GM23338 (cell line): ENCODE measurements at regions not wholly inside any gene's neighbourhood (a gene's known extent, or its start where the extent isn't known, plus 50 kb on each side); places are given as distances from the start of the nearest gene placed in this dataset.

Experiments used
- ATAC-seq: fragments of 200-7000 bp; cut with Tn5 transposase; 3 replicates; pipeline ENCODE4 v1.9.1; 2020
- DNase-seq: peaks from one replicate; pipeline ENCODE4 v3.0.0-alpha.2; 2015; ENCODE audit warnings: low spot score
- H2AFZ ChIP-seq: fragments of 200-600 bp; sonication (generic); 2 replicates; pipeline ENCODE4 v1.8.0; 2016; ENCODE audit warnings: antibody characterized with exemption, mild to moderate bottlenecking, moderate library complexity
- H3F3A ChIP-seq: fragments of 200-600 bp; sonication (generic); replicated peaks from 2 replicates; pipeline ENCODE4 v1.8.0; 2017; ENCODE audit warnings: antibody characterized with exemption, mixed run types, low read depth
- H3K27ac ChIP-seq: fragments of 200-600 bp; sonication (generic); 2 replicates; pipeline ENCODE4 v1.6.1; 2016; ENCODE audit warnings: low read depth
- H3K27me3 ChIP-seq: fragments of 200-600 bp; sonication (generic); 2 replicates; pipeline ENCODE4 v1.8.0; 2016; ENCODE audit warnings: mild to moderate bottlenecking, mixed run types, moderate library complexity; ENCODE audit not compliant: insufficient read depth
- H3K36me3 ChIP-seq: fragments of 200-600 bp; sonication (generic); 2 replicates; pipeline ENCODE4 v1.8.0; 2016; ENCODE audit warnings: mild to moderate bottlenecking; ENCODE audit not compliant: insufficient read depth
- H3K4me1 ChIP-seq: fragments of 200-600 bp; sonication (generic); 2 replicates; pipeline ENCODE4 v1.8.0; 2016; ENCODE audit warnings: mild to moderate bottlenecking, moderate library complexity; ENCODE audit not compliant: insufficient read depth
- H3K4me2 ChIP-seq: fragments of 200-600 bp; sonication (generic); 2 replicates; pipeline ENCODE4 v1.7.1; 2017; ENCODE audit warnings: mixed run types
- H3K4me3 ChIP-seq: fragments of 200-600 bp; sonication (generic); 2 replicates; pipeline ENCODE4 v1.6.1; 2016; ENCODE audit warnings: mixed run types
- H3K79me2 ChIP-seq: fragments of 200-600 bp; sonication (generic); replicated peaks from 2 replicates; pipeline ENCODE4 v1.8.0; 2017; ENCODE audit warnings: mild to moderate bottlenecking; ENCODE audit not compliant: insufficient read depth
- H3K9me2 ChIP-seq: fragments of 200-600 bp; sonication (generic); 2 replicates; pipeline ENCODE4 v1.8.0; 2017; ENCODE audit not compliant: insufficient read depth
- H4K20me1 ChIP-seq: fragments of 200-600 bp; sonication (generic); replicated peaks from 2 replicates; pipeline ENCODE4 v1.8.0; 2017; ENCODE audit warnings: mild to moderate bottlenecking; ENCODE audit not compliant: insufficient read depth
- H3K27ac Mint-ChIP-seq: 2 replicates; pipeline ENCODE4 v1.8.0; 2020; ENCODE audit warnings: inconsistent platforms, mild to moderate bottlenecking, moderate library complexity, mixed read lengths
- H3K27me3 Mint-ChIP-seq: 3 replicates; pipeline ENCODE4 v1.8.0; 2022; ENCODE audit warnings: low read depth, mild to moderate bottlenecking, moderate library complexity, mixed read lengths, inconsistent platforms; ENCODE audit not compliant: insufficient read depth, poor library complexity
- H3K36me3 Mint-ChIP-seq: 3 replicates; pipeline ENCODE4 v1.8.0; 2021; ENCODE audit warnings: low read depth, mild to moderate bottlenecking, inconsistent platforms, moderate library complexity, mixed read lengths
- H3K4me1 Mint-ChIP-seq: 3 replicates; pipeline ENCODE4 v1.8.0; 2020; ENCODE audit warnings: mild to moderate bottlenecking, inconsistent platforms, mixed read lengths
- H3K4me3 Mint-ChIP-seq: 3 replicates; pipeline ENCODE4 v1.8.0; 2021; ENCODE audit warnings: moderate library complexity, mild to moderate bottlenecking, inconsistent platforms, mixed read lengths
- H3K9me3 Mint-ChIP-seq: 3 replicates; pipeline ENCODE4 v1.8.0; 2020; ENCODE audit warnings: moderate library complexity, mild to moderate bottlenecking, inconsistent platforms, mixed read lengths
- CREB1 ChIP-seq: fragments of 250-450 bp; sonication (Bioruptor Pico); IDR thresholded peaks from 2 replicates; pipeline ENCODE4 v1.5.0; 2020; ENCODE audit warnings: low read depth, mild to moderate bottlenecking, moderate library complexity
- EZH2 ChIP-seq: fragments of 200-600 bp; sonication (generic); IDR thresholded peaks from one replicate; pipeline ENCODE4 v1.8.0; 2017; ENCODE audit warnings: antibody characterized with exemption, mild to moderate bottlenecking, low read depth; ENCODE audit not compliant: unreplicated experiment
- EZH2phosphoT487 ChIP-seq: fragments of 200-600 bp; sonication (generic); IDR thresholded peaks from one replicate; pipeline ENCODE4 v1.8.1; 2018; ENCODE audit warnings: antibody characterized with exemption; ENCODE audit not compliant: unreplicated experiment
- JUNB ChIP-seq: IDR thresholded peaks from one replicate; pipeline ENCODE4 v1.6.1; 2016; ENCODE audit warnings: antibody characterized with exemption; ENCODE audit not compliant: unreplicated experiment
- NANOG ChIP-seq: IDR thresholded peaks from 2 replicates; pipeline ENCODE4 v1.6.1; 2016; ENCODE audit warnings: antibody characterized with exemption, borderline replicate concordance
- POLR2AphosphoS5 ChIP-seq: IDR thresholded peaks from 2 replicates; pipeline ENCODE4 v1.6.1; 2016; ENCODE audit warnings: antibody characterized with exemption, low read depth
- STAT1 ChIP-seq: IDR thresholded peaks from one replicate; pipeline ENCODE4 v1.6.1; 2016; ENCODE audit warnings: antibody characterized with exemption; ENCODE audit not compliant: unreplicated experiment
- ZNF114 ChIP-seq: fragments of 250-450 bp; sonication (Bioruptor Pico); IDR thresholded peaks from 2 replicates; pipeline ENCODE4 v1.5.0; 2020; ENCODE audit warnings: mild to moderate bottlenecking, moderate library complexity
- TF ChIP-seq, protein P1 (sequence below): IDR thresholded peaks from one replicate; pipeline ENCODE4 v1.6.1; 2018; ENCODE audit warnings: antibody characterized with exemption; ENCODE audit not compliant: unreplicated experiment
- TF ChIP-seq, protein P2 (sequence below): IDR thresholded peaks from 2 replicates; pipeline ENCODE4 v1.6.1; 2016; ENCODE audit warnings: antibody characterized with exemption
- TF ChIP-seq, protein P3 (sequence below): fragments of 250-450 bp; sonication (Bioruptor Pico); IDR thresholded peaks from 2 replicates; pipeline ENCODE4 v1.5.0; 2020; ENCODE audit warnings: mild to moderate bottlenecking, moderate library complexity

DNA sequence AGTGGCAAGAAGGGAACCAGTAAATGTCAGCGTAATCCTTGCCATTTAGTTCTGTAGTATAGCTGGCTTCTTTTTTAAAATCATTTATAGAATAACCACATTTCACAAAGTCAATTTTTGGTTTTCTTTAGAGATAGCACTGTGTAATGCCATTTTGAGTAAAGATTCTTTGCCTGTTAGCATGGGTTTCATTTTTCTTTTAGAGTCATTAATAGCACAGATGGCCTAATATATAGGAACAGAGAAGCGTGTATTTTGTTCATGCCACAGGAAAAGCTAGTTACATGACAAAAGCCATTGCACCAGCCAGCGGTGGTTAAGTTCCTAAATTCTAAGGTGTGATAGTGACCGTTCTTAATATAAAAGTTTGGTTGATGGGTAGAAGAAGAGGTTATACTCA lies 1363.9 kb downstream of the MAT2B start:
- H3K27me3 ChIP-seq, result no peaks in the 10 kb centered on the region
- no peaks in the 10 kb centered on the region for H4K20me1 ChIP-seq
- Mint-ChIP-seq H3K27me3 (no peaks in the 10 kb centered on the region), H3K36me3 (no peaks in the 10 kb centered on the region), H3K27ac (no peak overlapping the region), H3K4me3 (no peak overlapping the region), H3K4me1 (no peaks in the 10 kb centered on the region), H3K9me3 (peaks cover 3% of the 10 kb centered on the region; the same call in 2 of the 3 replicates)
- no peaks in the 10 kb centered on the region; the same call in 1 of the 2 replicates for H3K9me2 ChIP-seq
- H3K4me2 ChIP-seq, result no peak overlapping the region
- TF ChIP-seq CREB1, result no peak
- TF ChIP-seq, protein P1, sequence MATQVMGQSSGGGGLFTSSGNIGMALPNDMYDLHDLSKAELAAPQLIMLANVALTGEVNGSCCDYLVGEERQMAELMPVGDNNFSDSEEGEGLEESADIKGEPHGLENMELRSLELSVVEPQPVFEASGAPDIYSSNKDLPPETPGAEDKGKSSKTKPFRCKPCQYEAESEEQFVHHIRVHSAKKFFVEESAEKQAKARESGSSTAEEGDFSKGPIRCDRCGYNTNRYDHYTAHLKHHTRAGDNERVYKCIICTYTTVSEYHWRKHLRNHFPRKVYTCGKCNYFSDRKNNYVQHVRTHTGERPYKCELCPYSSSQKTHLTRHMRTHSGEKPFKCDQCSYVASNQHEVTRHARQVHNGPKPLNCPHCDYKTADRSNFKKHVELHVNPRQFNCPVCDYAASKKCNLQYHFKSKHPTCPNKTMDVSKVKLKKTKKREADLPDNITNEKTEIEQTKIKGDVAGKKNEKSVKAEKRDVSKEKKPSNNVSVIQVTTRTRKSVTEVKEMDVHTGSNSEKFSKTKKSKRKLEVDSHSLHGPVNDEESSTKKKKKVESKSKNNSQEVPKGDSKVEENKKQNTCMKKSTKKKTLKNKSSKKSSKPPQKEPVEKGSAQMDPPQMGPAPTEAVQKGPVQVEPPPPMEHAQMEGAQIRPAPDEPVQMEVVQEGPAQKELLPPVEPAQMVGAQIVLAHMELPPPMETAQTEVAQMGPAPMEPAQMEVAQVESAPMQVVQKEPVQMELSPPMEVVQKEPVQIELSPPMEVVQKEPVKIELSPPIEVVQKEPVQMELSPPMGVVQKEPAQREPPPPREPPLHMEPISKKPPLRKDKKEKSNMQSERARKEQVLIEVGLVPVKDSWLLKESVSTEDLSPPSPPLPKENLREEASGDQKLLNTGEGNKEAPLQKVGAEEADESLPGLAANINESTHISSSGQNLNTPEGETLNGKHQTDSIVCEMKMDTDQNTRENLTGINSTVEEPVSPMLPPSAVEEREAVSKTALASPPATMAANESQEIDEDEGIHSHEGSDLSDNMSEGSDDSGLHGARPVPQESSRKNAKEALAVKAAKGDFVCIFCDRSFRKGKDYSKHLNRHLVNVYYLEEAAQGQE, result no peak
- TF ChIP-seq, protein P2, sequence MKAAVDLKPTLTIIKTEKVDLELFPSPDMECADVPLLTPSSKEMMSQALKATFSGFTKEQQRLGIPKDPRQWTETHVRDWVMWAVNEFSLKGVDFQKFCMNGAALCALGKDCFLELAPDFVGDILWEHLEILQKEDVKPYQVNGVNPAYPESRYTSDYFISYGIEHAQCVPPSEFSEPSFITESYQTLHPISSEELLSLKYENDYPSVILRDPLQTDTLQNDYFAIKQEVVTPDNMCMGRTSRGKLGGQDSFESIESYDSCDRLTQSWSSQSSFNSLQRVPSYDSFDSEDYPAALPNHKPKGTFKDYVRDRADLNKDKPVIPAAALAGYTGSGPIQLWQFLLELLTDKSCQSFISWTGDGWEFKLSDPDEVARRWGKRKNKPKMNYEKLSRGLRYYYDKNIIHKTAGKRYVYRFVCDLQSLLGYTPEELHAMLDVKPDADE, result no peak
- no peak overlapping the region for H3K4me3 ChIP-seq
- no peaks in the 10 kb centered on the region for H3K36me3 ChIP-seq
- H3K4me1 ChIP-seq, result no peaks in the 10 kb centered on the region
- H3F3A ChIP-seq, result no peaks in the 10 kb centered on the region
- H2AFZ ChIP-seq, result no peak overlapping the region
- H3K79me2 ChIP-seq, result no peaks in the 10 kb centered on the region
- DNase-seq, result no peak
- no peak overlapping the region for H3K27ac ChIP-seq
- no peak for ATAC-seq

DNA sequence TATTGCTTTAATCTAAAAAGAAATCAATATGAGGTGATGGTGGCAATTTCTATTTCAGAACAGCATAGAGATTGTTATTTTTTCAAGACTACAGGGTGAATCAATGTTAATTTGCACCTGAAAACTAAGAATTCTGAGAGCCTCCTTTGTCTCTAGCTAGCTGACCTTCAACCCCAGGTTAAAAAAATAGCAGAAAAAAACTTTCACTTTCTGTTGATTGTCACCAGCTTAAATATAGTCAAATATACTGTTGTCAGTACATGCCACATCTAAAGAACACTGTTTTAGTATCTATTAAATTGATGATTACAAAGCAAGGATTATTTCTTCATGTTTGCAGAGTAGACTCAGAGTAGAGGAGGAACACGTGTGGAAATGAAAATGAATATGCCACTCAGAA lies 1371.4 kb downstream of the MAT2B start:
- ATAC-seq, result no peak
- Histone ChIP-seq H3K36me3 (no peaks in the 10 kb centered on the region), H3K4me2 (no peak overlapping the region), H3F3A (no peaks in the 10 kb centered on the region), H3K9me2 (no peaks in the 10 kb centered on the region), H3K4me3 (no peak overlapping the region), H4K20me1 (no peaks in the 10 kb centered on the region), H3K79me2 (no peaks in the 10 kb centered on the region), H3K4me1 (no peaks in the 10 kb centered on the region), H3K27me3 (no peaks in the 10 kb centered on the region), H3K27ac (no peak overlapping the region), H2AFZ (no peak overlapping the region)
- no peak overlapping the region for H3K27ac Mint-ChIP-seq
- H3K36me3 Mint-ChIP-seq, result peaks cover 18% of the 10 kb centered on the region; the same call in 2 of the 3 replicates
- H3K4me3 Mint-ChIP-seq, result no peak overlapping the region
- no peaks in the 10 kb centered on the region for H3K4me1 Mint-ChIP-seq
- no peaks in the 10 kb centered on the region for H3K27me3 Mint-ChIP-seq
- peaks cover 17% of the 10 kb centered on the region for H3K9me3 Mint-ChIP-seq
- DNase-seq, result no peak
- TF ChIP-seq JUNB (no peak), POLR2AphosphoS5 (no peak), CREB1 (no peak), STAT1 (no peak), NANOG (no peak), EZH2 (no peak), ZNF114 (CRISPR knock-in tag) (no peak), EZH2phosphoT487 (no peak)
- TF ChIP-seq, protein P2, result no peak
- TF ChIP-seq, protein P3, sequence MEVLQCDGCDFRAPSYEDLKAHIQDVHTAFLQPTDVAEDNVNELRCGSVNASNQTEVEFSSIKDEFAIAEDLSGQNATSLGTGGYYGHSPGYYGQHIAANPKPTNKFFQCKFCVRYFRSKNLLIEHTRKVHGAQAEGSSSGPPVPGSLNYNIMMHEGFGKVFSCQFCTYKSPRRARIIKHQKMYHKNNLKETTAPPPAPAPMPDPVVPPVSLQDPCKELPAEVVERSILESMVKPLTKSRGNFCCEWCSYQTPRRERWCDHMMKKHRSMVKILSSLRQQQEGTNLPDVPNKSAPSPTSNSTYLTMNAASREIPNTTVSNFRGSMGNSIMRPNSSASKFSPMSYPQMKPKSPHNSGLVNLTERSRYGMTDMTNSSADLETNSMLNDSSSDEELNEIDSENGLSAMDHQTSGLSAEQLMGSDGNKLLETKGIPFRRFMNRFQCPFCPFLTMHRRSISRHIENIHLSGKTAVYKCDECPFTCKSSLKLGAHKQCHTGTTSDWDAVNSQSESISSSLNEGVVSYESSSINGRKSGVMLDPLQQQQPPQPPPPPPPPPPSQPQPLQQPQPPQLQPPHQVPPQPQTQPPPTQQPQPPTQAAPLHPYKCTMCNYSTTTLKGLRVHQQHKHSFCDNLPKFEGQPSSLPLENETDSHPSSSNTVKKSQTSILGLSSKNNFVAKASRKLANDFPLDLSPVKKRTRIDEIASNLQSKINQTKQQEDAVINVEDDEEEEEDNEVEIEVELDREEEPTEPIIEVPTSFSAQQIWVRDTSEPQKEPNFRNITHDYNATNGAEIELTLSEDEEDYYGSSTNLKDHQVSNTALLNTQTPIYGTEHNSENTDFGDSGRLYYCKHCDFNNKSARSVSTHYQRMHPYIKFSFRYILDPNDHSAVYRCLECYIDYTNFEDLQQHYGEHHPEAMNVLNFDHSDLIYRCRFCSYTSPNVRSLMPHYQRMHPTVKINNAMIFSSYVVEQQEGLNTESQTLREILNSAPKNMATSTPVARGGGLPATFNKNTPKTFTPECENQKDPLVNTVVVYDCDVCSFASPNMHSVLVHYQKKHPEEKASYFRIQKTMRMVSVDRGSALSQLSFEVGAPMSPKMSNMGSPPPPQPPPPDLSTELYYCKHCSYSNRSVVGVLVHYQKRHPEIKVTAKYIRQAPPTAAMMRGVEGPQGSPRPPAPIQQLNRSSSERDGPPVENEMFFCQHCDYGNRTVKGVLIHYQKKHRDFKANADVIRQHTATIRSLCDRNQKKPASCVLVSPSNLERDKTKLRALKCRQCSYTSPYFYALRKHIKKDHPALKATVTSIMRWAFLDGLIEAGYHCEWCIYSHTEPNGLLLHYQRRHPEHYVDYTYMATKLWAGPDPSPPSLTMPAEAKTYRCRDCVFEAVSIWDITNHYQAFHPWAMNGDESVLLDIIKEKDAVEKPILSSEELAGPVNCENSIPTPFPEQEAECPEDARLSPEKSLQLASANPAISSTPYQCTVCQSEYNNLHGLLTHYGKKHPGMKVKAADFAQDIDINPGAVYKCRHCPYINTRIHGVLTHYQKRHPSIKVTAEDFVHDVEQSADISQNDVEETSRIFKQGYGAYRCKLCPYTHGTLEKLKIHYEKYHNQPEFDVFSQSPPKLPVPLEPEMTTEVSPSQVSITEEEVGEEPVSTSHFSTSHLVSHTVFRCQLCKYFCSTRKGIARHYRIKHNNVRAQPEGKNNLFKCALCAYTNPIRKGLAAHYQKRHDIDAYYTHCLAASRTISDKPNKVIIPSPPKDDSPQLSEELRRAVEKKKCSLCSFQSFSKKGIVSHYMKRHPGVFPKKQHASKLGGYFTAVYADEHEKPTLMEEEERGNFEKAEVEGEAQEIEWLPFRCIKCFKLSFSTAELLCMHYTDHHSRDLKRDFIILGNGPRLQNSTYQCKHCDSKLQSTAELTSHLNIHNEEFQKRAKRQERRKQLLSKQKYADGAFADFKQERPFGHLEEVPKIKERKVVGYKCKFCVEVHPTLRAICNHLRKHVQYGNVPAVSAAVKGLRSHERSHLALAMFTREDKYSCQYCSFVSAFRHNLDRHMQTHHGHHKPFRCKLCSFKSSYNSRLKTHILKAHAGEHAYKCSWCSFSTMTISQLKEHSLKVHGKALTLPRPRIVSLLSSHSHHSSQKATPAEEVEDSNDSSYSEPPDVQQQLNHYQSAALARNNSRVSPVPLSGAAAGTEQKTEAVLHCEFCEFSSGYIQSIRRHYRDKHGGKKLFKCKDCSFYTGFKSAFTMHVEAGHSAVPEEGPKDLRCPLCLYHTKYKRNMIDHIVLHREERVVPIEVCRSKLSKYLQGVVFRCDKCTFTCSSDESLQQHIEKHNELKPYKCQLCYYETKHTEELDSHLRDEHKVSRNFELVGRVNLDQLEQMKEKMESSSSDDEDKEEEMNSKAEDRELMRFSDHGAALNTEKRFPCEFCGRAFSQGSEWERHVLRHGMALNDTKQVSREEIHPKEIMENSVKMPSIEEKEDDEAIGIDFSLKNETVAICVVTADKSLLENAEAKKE, result no peak
